Daoy (cell line): ENCODE measurements at regions not wholly inside any gene's neighbourhood (a gene's known extent, or its start where the extent isn't known, plus 50 kb on each side); places are given as distances from the start of the nearest gene placed in this dataset.
A peak's percentile ranks its signal among the peaks of the same experiment; 100 is the strongest.
"Not testable (repeated sequence)": the region's sequence is repeated elsewhere in the genome, so short reads cannot be mapped to it uniquely, and the experiment has no call there.

Source experiments
- DNase-seq: peaks from one replicate; pipeline ENCODE4 v3.0.0-alpha.2; 2015; ENCODE audit warnings: low read depth

DNA sequence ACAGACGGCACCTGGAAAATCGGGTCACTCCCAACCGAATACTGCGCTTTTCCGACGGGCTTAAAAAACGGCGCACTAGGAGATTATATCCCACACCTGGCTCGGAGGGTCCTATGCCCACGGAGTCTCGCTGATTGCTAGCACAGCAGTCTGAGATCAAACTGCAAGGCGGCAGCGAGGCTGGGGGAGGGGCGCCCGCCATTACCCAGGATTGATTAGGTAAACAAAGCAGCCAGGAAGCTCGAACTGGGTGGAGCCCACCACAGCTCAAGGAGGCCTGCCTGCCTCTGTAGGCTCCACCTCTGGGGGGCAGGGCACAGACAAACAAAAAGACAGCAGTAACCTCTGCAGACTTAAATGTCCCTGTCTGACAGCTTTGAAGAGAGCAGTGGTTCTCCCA, 64.5 kb downstream of the SLC30A10 start:
- not testable (repeated sequence) for DNase-seq

DNA sequence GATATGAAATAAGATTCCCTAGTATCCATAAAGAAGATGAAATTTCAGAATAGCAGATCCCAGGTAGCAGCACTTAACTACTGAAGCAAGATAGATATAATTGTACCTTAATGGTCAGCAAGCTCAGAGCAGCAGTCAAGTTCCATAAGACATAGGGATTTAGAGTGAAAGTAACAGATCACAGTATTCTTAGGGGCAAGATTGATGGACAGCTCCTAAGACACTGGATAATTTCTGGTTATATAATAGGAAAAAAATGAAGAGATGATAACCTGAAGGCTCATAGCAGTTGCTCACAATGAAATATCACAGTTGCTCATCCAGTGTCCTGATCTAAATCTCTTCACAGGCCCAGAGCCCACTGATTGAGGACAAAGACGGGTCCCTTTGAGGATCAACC, 66.0 kb downstream of the SLC30A10 start:
- no peak for DNase-seq

DNA sequence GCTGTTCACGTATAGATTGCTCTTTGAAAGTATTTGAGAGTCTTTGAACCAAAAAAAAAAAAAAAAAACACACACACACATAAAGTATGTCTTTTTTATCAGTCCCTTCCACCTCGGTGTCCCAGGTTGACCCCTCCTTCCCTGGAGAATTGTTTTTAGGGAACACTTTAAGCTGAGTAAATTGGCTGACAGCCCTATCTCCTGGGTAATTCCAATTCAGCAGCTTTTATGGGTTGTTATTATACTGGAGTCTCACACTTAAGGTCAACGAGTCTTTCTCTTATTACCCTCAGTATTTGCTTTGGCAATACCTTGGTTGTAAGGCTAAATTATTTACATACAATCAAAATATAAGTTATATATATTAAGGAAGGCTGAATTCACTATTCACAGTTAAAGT, 69.4 kb downstream of the SLC30A10 start:
- no peak for DNase-seq

DNA sequence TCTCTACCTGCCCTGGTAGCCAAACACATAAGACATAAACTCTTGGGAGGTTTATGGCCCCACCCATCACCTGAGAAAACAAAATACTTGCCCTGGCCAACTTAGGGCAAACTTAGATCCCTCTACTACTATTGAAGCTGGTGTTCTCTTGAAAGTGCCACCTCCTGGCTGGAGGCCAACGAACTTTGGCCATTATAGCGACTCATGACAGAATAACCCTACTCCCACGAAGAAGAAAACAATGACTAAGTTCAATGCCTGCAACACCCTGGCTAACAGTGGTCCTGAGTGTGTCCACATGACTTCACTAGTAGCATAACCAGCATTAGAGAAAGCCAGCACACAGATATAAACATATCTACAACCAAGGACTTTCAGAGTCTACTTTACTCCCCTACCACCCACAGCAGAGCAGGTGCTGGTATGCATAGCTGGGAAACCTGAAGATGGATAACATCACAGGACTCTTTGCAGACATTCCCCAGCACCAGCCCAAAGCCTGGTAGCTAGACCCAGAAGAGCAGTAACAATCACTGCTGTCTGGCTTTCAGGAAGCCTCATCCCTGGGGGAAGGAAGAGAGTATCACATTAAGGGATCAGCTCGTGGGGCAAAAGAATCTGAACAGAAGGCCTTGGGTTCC, 81.0 kb downstream of the SLC30A10 start:
- peak; percentile 8 for DNase-seq

DNA sequence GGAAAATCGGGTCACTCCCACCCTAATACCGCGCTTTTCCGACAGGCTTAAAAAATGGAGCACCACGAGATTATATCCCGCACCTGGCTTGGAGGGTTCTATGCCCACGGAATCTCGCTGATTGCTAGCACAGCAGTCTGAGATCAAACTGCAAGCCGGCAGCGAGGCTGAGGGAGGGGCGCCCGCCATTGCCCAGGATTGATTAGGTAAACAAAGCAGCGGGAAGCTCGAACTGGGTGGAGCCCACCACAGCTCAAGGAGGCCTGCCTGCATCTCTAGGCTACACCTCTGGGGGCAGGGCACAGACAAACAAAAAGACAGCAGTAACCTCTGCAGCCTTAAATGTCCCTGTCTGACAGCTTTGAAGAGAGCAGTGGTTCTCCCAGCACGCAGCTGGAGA, 88.8 kb downstream of the SLC30A10 start:
- DNase-seq = not testable (repeated sequence)

DNA sequence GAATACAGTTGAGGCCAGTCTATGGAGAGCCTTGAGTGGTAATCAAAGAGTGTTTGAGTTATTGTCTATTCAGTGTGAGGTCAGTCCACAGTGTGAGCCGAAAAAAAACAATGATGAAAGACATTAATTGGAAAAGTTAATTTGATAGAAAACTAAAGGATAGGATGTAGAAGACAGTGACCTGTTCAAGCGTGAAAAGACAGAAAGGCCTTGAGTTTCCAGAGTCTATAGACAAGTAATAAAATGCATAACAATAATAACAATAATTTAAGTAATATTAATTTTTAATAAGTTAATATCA, 90.4 kb downstream of the SLC30A10 start:
- no peak for DNase-seq

DNA sequence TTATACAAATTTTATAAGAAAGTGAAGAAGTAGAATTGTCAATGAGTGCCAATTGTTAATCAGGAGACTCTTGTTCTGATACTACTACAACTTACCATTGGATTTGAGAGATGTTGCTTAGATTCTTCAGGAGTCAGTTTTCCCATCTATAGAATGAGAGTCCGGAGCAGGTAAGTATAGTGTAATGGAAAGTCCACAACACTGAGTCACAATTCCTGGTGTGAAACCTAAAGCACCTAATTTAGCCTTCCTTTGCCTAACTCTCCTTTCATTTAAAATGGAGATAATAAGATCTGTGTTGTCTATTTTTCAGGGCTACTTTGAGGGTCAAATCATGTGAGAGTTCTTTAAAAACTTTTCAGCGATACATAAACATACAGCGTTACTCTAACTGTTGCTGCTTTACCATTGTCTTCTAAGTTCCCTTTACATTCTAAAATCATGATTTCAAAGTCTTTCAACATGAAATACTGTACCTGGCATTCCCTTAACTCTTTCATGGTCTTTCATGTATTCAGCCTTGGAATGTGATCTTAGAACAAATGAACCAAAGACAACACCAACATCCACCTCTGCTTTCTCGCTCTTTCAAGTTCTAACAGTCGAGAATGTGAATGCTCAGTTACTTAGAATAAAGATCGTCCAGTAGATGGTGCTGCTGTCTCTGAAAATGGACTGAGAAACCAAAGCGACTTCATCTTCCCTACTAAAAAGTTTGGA, 90.9 kb downstream of the SLC30A10 start:
- peak; percentile 60 for DNase-seq

DNA sequence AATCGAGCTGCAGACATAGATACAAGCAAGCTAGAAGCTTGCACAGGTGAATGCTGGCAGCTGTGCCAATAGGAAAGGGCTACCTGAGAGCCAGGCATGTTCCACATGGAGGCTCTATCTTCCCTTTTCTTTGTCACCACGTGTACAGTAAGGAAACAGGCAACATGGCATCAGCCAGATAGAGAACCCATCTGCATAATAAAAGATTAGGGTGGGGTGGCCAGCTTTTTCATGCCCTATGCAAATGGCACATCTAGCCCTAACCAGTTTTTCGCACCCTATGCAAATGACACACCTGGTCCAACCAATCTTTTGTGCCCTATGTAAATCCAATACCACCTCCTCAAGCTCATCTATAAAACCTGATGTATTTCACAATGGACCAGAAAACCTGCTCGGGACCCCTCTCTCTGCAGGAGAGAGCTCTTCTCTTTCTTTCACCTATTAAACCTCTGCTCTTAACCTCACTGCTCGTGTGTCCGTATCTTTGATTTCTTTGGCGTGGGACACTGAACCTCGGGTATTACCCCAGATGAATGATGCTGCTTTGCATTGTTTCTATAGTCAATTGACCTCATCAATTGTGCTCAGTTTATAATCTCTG, 93.9 kb downstream of the SLC30A10 start:
- no peak for DNase-seq

DNA sequence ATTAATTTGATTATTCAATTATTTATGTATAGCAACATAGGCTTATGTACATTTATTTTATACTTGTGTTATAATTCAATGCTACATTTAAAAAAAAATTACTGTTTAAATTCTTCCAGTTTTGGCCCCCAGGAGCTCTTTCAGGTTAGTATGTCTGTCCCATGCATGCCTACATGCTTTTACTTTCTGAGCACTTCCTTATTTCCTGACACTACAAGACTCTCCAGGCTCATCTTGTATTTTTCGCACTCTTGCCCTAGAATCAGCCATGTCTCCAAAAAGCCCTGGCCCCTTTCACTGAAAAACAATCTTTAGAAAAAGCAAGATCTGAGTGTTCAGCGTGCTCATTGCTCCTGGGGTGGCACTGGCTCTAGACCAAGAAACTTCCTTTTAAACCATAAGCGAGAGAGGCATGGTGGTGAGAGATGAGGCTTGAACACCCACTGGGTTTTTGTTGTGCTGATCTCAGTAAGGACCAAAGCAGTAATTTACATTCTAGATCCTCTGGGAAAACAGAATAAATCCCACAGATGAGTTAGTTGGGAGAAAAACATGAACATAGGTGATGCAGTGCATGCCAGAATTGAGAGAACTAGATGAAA, 95.0 kb downstream of the SLC30A10 start:
- no peak for DNase-seq

DNA sequence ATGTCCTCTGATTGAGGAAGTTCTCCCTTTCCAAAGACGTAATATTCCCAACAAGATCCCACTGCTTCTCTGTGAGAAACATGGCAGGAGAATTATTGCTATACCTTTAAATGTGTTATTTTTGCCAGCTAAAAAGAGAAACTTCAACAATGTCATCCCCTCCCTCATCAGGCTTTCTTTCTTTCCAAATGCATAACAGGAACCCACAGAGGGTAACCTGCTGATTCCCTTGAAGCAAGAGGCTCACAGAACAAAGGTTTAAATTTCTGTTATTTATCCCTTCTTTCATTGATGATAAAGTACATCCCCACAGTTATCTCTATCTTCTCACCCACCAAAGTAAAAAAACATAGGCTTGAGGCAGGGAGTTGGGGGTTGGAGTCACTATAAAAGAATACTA, 102.1 kb downstream of the SLC30A10 start:
- no peak for DNase-seq

DNA sequence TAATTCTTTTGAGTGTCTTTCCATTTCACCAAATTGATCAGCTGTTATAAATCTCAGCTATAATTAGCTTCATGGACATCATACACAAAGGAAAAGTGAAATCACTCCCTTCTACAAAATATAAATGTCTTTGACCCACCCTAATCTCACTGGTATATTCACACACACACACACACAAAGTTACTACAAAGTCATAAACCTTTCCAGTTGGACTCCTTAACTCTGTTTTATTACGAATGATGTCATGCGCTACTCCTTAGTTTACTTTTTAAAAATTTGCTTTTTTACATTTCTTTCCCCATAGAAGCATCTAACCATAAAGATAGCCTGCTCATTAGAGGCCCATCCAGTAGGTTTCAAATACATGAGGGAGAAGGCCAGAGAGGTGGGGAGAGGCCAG, 103.0 kb downstream of the SLC30A10 start:
- no peak for DNase-seq

DNA sequence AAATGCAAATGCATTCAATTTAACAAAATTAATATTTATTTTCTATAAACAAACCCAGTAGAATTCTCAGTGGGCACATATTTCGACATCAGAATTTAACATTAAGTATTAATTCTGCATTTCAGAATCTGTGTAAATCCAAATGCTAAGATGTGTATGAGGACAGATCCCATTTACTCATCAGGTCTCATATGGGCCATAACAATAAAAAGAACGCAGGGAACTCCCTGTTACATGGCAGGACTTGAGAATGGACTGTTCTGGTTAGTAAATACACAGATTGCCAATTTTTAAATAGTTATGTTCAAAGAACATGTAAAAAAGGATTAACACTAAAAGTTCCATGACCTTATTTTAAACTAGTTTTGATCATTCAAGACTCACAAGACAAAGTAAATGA, 104.0 kb downstream of the SLC30A10 start:
- no peak for DNase-seq

DNA sequence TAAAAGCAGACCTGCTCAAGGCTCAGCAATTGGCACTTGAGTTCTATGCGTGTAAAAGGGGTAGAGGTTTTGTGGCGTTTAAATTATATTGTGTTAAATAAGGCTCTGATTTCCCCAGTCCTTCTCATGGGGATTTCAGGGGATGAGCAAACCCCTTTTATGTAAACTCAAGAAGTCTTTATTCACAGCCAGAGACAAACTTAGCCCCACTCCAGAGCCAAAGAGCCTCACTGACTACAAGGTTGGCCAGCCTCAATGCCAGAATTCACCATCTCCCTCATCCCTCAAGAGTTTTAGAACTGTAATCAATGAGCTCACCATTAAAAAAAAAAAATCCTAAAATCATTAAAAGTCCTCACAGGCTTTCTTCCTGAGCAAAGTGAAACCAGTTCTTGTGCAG, 107.8 kb downstream of the SLC30A10 start:
- DNase-seq = no peak

DNA sequence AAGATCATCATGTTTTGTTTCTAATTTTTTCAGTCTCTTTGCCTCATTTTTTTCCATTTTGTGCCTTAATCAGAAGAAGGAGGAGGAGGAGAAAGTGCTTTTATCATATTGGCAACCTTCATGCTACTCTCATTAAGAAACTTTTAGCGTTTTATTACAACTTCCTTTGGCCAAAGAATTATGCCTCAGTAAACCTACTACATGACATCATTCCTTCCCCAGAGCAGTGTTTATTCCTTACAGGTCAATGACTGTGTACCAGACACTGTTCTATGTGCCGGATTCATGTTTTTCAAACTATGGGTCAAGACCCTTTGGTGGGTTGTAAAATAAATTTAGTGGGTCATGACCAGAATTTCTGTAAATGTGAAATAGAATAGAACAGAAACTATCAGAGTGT, 110.4 kb downstream of the SLC30A10 start:
- DNase-seq = no peak

DNA sequence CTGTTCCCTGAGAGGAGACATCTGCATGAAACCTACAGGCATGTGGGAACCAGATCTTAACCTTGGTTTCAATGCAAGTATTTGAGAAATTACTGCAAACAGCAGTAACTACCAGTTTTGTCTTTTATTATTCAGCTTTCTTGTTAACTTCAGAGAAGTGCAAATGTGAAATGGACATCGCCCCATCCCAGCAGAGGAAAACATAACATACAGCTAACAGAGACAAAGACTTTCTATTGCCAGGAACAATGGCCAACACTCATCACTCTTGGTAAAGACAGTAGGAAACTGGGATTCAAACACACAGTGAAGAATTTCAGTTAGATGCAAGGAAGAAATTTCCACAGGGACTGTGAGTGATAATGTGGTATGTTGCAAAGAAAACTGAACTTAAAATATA, 115.1 kb downstream of the SLC30A10 start:
- DNase-seq = no peak

DNA sequence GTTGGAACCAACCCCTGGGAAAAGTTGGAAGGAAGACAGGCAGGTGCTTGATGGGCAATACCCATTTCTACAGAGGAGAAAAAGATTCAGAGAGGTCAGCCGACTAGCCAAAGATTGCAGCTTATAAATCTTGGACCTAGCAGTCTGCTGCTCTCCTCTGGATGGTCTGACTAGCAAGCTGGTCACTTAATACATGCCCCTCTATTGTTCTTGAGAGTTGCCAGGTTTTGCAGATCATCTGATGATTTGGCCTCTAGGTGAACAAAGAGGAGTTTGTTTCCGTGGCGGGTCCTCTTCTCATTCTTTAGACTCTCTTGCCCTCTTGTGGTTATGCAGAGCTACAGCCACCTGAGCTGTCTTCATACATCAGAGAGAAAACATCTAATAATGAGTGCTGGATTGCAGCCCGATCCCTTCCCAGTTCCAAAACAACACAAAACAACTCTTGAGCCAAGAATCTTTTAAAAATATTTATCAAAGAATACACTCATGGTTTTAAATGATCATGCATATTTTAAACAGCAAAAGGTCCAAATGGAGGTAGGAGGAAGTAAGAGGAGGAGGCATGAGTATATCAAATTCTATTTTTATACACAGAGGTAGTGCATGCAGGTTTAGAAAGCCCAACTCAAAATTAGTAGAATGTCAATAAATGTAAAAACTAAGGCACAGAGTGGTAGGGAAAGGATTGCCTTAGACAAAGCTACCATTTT, 115.7 kb downstream of the SLC30A10 start:
- DNase-seq = peak; percentile 60

DNA sequence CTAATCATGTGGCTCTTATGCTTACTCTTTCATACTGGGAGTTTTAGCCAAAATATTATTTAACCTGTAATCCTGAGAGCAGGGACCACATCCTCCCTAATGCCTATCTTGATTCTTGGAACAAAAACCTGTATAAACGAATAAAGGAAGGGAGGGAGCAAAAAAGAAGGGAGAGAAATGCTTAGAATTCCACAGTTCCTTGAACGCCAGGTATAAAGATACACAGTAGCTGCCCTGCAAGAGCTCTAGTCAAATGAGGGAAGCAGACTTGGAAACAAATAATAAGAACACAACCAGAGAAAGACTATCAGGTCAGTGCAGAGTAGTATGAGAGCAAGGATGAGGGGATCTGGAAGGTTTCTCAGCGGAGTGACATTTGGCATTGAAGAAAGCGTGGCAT, 116.3 kb downstream of the SLC30A10 start:
- DNase-seq = no peak

DNA sequence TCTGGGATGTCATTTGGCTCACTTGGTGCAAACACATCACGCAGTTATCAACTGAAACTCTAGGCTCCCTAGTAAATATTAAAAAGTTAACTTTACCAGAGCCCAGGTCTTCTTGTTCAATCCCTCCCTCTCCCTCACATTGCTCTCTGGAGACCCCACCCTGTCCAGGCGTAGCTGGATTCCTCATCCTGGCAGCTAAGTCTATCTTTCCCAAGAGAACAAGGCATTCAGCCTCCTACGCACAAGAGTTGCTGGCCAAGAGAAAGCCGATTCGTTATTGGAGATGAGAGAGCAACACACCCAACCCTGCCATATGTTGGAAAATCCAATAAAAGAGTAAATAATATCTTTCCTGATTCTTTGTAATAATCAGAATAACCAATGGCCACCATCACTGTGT, 117.9 kb downstream of the SLC30A10 start:
- no peak for DNase-seq

DNA sequence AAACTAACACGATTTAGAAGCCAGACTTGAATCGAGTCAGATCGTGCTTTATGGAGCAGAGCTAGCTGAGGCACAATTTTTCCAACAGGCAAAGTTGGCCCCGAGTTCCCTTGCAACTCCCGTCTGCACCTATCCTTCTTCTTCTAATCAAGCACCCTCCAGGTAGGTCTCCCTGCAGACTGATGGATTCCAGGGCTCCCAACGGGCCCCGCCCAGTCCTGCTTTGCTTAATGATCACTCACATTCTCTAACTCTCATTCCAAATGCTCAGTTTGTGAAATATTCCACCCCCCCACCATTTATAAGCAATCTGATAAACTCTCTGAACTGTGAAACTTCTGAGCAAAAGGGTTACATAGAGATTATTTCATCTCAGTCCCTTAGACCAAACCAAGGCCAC, 119.6 kb downstream of the SLC30A10 start:
- no peak for DNase-seq

DNA sequence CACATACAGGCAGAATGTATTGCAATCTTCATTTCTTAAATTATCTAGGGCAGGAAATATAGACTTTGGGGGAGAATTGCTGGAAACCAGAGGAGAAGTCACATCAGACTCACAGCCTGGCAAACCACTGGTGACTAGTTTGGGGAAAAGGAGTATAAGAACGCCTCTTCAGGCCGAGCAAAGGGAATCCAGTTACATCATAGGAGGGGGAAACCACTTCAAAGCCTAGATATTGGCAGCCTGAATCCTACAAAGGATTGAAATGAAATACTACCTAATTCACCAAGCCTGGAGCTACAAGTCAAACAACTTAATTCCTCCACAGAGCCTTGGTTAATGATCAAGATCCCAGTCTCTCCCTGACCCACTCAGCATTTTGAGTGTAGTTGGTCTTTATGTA, 121.7 kb downstream of the SLC30A10 start:
- peak; percentile 36 for DNase-seq

DNA sequence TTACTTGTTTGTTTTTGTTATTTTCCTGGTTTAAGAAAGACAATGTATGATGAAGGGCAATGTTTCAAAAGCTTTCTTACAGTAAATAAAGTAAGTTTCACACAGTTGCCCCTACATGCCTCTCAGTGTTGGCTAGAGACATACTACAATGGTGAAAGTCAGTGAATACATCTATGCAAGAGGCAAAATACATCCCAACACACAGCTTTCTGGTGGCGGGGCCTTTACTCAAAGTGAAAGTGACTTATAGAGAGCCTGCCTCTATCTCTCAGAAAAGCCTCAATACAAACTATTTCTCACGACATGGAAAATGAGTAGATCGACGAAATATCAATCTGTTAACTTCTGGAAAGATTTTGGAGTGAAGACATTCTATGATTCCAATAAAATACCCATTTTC, 122.3 kb downstream of the SLC30A10 start:
- no peak for DNase-seq

DNA sequence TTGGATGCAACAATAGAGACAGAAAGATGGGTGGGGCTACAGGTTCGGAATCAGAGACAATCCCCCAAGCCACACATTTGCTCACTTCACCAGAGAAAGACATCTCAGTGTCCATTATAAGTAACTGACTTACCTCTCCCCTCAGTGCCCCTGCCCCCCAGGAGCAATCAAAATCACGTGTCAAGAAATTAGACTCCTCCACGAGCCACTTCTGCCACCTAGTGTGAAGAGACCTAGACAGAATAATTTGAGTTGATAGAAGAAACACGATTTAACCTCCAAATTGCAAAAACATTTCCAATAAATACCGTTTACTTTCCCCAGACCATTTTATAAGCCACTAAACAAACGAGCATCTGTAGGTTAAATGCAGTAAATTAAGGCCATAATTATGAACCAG, 123.2 kb downstream of the SLC30A10 start:
- DNase-seq = no peak
